GM19351 (cell line): ENCODE measurements at regions not wholly inside any gene's neighbourhood (a gene's known extent, or its start where the extent isn't known, plus 50 kb on each side); places are given as distances from the start of the nearest gene placed in this dataset.
"Not testable (repeated sequence)": the region's sequence is repeated elsewhere in the genome, so short reads cannot be mapped to it uniquely, and the experiment has no call there.

ENCODE experiments used
- ATAC-seq: cut with Tn5 transposase; IDR thresholded peaks from one replicate; pipeline ENCODE4 v1.9.1; 2021; ENCODE audit warnings: mild to moderate bottlenecking, moderate library complexity; ENCODE audit not compliant: unreplicated experiment

GRCh38 chr18:37847544-37847943 is 281.9 kb upstream of the CELF4 start:
- ATAC-seq: no peak

DNA sequence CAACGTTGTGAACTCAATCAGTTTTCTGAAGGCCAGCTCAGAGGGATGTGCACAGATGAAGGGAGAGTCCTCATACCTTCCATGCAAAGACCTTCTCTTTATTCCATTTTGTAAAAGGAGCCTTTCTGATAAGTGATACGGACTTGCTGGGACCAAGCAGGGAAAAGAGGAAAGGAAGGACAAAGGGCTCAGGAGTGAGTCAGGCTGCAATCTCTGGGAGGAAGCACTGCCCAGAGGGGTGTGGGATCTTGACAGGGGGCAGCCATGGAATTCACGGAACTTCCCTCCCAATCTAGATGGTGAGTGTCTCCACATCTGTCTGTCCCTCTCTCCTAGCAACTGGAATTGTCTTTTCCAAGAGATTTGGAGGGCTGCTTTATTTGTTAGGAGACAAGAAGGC is 281.4 kb upstream of the CELF4 start:
- no peak for ATAC-seq

GRCh38 chr18:37845498-37845897 is 279.9 kb upstream of the CELF4 start:
- no peak for ATAC-seq

DNA sequence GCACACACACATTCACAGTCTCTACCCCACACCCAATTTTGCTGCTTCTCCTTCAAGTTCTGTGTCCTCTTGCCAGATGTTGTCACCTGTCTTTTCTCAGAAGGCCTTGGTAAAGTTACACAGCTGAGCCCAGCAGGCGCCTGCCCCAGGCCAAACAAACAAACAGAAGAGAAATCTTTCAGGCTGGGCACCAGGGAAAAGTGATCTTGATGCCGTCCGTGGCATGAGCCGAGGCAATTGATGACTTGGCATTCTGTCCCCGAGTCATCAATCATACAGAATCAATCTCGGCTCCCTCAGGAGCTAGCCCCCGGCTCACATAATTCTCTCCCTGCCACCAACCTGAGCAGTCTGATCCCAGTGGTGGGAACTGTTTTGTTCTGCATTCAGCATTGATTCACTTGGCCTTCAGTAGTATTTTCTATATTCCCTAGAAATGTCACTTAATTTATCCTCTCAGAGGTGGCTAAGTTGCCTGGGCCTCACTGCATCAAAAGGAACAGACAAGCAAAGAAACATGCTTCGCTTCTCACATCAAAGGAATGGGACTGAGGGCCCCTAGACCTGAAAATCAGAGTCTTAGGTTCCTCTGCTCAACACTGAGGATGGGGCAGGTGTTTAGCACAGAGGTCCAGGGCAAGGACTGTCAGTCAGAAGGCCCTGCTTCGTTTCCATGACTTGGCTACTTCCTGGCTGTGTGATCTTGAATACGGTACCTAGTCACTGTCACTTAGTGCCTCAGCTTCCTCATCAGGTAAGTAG is 278.8 kb upstream of the CELF4 start:
- ATAC-seq: no peak

GRCh38 chr18:37838083-37838482 is 272.5 kb upstream of the CELF4 start:
- no peak for ATAC-seq

GRCh38 chr18:37836071-37836970 is 270.7 kb upstream of the CELF4 start:
- no peak for ATAC-seq

GRCh38 chr18:37832010-37832695 is 266.6 kb upstream of the CELF4 start:
- not testable (repeated sequence) for ATAC-seq

- no peak for ATAC-seq
Measured at GRCh38 chr18:37812961-37813360, 247.4 kb upstream of the CELF4 start.

DNA sequence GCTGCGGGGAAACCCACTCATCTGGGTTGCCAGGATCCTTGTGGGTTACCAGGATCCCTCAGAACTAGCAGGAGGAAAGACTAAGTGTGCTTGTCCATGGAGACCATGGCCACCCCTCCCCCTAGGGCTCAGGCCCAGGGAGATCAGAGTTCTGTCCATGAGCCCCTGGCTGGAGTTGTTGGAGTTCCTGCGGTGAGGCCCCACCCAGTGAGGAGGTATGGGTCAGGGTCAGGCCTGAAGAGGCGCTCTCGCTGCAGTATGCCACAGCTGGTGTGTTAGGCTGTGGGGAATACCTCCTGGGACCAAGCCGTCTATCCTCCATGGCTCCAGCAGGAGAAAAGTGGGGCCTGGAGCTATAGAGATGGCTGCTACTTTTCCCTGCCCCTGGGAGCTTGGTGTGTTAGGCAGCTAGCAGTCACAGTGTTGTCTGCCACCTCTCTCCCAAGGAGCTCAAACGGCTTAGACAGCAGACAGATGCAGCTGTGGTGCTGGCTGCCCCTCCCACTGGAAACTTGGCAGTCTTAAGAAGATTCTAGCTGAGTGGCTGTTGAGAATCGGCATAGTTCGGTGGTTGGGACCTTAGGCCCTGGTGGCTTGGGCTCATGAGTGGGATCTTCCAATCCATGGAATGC is 240.3 kb upstream of the CELF4 start:
- no peak for ATAC-seq

DNA sequence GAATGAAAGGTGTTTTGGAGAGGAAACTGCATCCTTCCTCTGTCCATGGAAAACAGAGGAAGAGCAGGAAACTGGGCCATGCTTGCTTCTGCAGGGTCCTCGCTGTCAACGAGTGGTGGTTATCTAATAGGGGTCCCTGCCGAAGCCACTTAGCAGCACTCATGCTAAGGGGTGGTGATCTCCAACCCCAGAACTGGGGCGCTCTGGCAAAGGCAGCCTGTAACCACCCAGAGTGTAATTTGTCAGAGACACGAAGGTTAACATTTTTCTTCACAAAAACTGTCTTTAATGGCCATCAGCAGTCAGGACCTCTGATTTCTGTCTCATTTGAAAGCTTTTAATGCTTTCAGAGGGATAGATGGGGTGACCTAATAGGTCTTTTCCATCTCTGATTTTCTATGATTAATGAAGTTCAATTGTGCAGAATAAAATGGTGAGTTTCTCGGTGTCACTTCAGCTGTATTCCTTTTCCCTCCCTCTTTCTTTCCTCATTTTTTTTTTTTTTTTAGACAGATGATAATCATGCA is 231.3 kb upstream of the CELF4 start:
- no peak for ATAC-seq

GRCh38 chr18:37787452-37787851 is 221.9 kb upstream of the CELF4 start:
- ATAC-seq: no peak

DNA sequence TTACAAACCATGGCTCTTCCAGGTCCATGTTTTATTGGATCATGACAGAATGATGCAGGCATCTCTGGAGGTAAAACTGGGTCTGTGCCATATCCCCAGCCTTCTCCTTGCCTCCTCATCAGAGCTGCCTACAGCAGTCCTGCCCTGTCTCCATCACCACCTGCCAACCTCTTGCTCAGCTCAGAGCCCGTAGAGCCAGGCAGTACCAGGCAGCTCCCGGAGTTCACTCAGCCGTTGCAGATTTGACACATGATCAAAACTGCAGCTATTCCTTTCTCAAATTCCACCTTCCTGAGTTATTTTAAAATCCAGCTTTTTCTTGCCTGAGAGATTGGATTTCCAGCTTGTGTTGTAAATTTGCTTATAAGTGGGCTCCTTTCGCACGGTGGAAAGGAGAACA is 218.2 kb upstream of the CELF4 start:
- ATAC-seq: no peak

DNA sequence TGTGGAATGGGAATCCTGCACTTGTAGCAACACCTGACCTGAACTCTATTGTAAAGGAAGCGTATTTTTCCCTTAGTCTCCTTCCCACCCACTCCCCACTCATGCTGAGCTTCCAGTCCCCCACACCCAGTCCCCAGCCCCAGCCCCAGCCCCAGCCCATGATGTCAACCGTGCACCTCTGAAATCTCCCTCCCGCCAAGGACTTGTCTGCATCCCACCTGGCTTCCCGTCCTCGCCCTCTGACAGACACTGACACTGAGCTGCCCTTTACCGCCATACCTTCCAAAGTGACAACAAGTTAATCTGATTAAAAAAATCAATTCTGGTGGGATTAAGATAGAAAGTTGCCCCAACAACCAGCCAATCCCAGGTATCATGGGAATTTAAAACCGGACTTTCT is 213.6 kb upstream of the CELF4 start:
- no peak for ATAC-seq

GRCh38 chr18:37778417-37779165 is 213.0 kb upstream of the CELF4 start:
- peak; percentile 96 for ATAC-seq

DNA sequence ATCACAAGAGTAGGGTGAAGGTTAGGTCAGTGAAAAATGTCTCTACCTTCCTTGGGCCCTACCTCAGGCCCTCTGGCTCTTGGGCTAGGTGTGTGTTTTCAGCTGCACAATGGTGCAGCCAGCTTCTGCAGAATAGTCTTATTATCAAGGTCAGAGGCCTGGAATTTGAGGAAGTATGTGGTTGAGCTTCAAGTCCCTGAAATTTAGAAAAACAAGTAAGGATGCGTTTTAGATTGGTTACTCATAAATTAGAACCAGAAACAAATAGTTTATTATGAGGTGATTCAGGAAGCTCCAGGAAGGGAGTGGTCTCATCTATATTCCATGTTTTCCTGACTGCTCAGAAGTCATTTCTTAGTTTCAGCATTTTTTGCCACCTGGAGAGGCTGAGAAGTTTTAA is 204.2 kb upstream of the CELF4 start:
- no peak for ATAC-seq

DNA sequence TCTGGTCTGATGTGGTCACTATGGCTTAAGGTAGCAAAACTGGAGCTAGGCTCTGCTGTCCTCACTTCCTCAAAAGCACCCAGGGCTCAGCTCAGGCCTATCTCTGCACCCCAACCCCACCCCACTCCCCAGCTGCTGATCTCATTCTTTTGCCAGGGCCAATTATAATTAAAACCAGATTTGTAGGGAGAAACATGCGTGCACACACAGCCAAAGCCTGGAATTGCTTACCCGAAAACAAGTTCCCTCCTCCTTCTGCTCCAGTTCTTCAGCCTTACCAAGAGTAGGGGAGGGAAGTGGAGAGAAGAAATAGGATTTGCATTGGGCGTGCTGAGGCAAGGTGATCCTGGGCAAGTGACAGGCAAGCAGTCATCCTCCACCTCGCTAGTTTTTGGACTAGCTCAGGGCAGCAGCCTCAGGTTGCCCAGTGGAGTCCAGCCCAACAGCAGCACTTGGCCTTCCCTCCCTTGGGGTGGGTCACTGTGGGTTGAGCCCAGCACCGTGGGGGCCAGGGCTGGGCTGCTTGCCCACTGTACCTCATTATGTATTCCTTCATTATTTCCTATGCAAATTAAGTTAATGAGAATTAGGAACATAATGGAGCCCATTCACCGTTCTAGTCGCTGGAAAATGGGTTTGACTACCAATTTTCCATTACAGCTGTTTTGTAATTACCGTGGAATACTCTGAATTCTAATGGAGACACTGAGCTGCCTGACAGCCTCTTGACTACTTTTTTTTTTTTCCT is 199.1 kb upstream of the CELF4 start:
- no peak for ATAC-seq

GRCh38 chr18:37762076-37762621 is 196.6 kb upstream of the CELF4 start:
- no peak for ATAC-seq

DNA sequence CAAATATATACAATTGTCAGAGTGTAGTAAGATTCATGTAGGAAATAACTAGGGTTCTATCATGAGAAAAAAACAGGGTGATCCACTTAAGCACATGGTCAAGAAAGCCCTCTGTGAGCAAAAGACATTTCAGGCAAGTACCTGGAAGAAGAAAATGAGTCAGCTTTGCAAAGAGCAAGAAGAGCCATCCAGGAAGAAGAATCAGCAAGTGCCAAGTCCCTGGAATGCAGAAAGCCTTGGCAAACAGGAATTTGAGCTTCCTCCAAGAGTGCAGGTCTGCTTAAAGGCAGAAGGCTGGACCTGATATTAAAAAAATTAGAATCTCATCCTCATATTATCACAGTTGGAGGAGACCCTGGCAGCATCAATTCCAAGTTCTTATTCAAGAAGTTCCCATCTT is 188.5 kb upstream of the CELF4 start:
- ATAC-seq: no peak

GRCh38 chr18:37742436-37742835 is 176.8 kb upstream of the CELF4 start:
- no peak for ATAC-seq
